ENCODE measurements at regions not wholly inside any gene's neighbourhood (a gene's known extent, or its start where the extent isn't known, plus 50 kb on each side); places are given as distances from the start of the nearest gene placed in this dataset.

GRCh38 chr6:137405806-137406205 lies 88.4 kb downstream of the OLIG3 start:
- H3K4me3 ChIP-seq, result no peak overlapping the region
- DNase-seq (no peak), ATAC-seq (no peak)
- H3K27me3 ChIP-seq, result peaks cover 0 to 14% (median 4%) of the 10 kb centered on the region in 7 donors
- intact Hi-C loops (cut with DNase I), result no loop called here
- H3K27ac ChIP-seq, result no peak overlapping the region
- no peak for TF ChIP-seq CTCF (IDR thresholded peaks at IDR 0.05)
- no peaks in the 10 kb centered on the region for H3K36me3 ChIP-seq
- no peaks in the 10 kb centered on the region for H3K4me1 ChIP-seq
- peaks cover 0 to 13% (median 0%) of the 10 kb centered on the region in 11 donors for H3K9me3 ChIP-seq

- intact Hi-C loops (cut with DNase I), result no loop called here
- no peak overlapping the region for H3K4me3 ChIP-seq
- H3K4me1 ChIP-seq, result no peaks in the 10 kb centered on the region
- 85 to 86% methylated on average over 2 of the region's 2 CpGs for WGBS, 2 donors
- peaks cover 0 to 3% (median 0%) of the 10 kb centered on the region in 7 donors for H3K27me3 ChIP-seq
- H3K9me3 ChIP-seq, result peaks cover 0 to 13% (median 0%) of the 10 kb centered on the region in 11 donors
- no peak overlapping the region for H3K27ac ChIP-seq
- no peak for TF ChIP-seq CTCF (IDR thresholded peaks at IDR 0.05)
- ATAC-seq, result no peak
- DNase-seq, result no peak
- no peaks in the 10 kb centered on the region for H3K36me3 ChIP-seq
Observed at GRCh38 chr6:137403855-137404254, 90.3 kb downstream of the OLIG3 start.

GRCh38 chr6:137403443-137403842 lies 90.8 kb downstream of the OLIG3 start:
- H3K27me3 ChIP-seq, result peaks cover 0 to 3% (median 0%) of the 10 kb centered on the region in 7 donors
- H3K4me3 ChIP-seq, result no peak overlapping the region
- no peak for TF ChIP-seq CTCF (IDR thresholded peaks at IDR 0.05)
- H3K36me3 ChIP-seq, result no peaks in the 10 kb centered on the region
- H3K27ac ChIP-seq, result no peak overlapping the region
- no peaks in the 10 kb centered on the region for H3K4me1 ChIP-seq
- intact Hi-C loops (cut with DNase I), result no loop called here
- 90 to 92% methylated on average over 6 of the region's 6 CpGs for WGBS, 2 donors
- DNase-seq (no peak), ATAC-seq (no peak)
- peaks cover 0 to 13% (median 0%) of the 10 kb centered on the region in 11 donors for H3K9me3 ChIP-seq

GRCh38 chr6:137402143-137402680 lies 92.0 kb downstream of the OLIG3 start:
- WGBS, 2 donors, result 75 to 90% methylated on average over 2 of the region's 2 CpGs
- DNase-seq (no peak), ATAC-seq (no peak)
- Histone ChIP-seq H3K9me3 (peaks cover 0 to 11% (median 0%) of the 10 kb centered on the region in 11 donors), H3K27ac (no peak overlapping the region), H3K36me3 (no peaks in the 10 kb centered on the region), H3K4me1 (no peaks in the 10 kb centered on the region), H3K27me3 (peaks cover 0 to 3% (median 0%) of the 10 kb centered on the region in 7 donors), H3K4me3 (no peak overlapping the region)
- TF ChIP-seq CTCF (IDR thresholded peaks at IDR 0.05), result no peak
- intact Hi-C loops (cut with DNase I), result no loop called here
